ENCODE measurements at regions not wholly inside any gene's neighbourhood (a gene's known extent, or its start where the extent isn't known, plus 50 kb on each side); places are given as distances from the start of the nearest gene placed in this dataset.

DNA sequence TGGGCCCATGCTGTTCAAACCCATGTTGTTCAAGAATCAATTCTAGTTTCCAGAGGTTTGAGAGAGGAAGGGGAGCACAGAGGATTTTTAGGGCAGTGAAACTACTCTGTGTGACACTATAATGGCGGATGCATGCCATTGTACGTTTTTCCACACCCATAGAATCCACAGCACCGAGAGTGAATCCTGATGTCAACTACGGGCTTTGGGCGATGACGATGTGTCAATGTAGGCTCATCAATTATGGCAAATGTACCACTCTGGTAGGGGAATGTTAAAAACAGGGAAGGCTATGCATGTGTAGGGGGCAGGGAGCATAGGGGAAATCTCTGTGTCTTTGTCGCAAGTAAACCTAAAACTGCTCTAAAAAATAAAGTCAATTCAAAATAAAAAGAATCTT is 70.7 kb upstream of the UBAC2 start:
- TF ChIP-seq, protein P1, sequence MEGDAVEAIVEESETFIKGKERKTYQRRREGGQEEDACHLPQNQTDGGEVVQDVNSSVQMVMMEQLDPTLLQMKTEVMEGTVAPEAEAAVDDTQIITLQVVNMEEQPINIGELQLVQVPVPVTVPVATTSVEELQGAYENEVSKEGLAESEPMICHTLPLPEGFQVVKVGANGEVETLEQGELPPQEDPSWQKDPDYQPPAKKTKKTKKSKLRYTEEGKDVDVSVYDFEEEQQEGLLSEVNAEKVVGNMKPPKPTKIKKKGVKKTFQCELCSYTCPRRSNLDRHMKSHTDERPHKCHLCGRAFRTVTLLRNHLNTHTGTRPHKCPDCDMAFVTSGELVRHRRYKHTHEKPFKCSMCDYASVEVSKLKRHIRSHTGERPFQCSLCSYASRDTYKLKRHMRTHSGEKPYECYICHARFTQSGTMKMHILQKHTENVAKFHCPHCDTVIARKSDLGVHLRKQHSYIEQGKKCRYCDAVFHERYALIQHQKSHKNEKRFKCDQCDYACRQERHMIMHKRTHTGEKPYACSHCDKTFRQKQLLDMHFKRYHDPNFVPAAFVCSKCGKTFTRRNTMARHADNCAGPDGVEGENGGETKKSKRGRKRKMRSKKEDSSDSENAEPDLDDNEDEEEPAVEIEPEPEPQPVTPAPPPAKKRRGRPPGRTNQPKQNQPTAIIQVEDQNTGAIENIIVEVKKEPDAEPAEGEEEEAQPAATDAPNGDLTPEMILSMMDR (IDR thresholded peaks at IDR 0.05), result no peak

DNA sequence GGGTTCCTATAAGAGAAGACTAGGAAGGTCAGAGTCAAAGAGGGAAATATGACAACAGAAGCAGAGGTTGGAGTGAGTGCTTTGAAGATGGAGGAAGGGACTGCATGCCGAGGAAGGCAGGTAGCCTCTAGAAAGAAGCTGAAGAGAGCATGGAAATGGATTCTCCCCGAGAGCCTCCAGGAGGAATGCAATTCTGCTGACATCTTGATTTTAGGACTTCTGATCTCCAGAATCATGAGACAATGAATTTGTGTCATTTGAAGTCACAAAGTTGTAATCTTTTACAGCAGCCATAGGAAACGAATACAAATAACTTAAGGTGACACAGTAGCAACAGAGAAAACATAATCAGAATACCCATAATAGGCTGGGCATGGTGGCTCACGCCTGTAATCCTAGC is 69.2 kb upstream of the UBAC2 start:
- TF ChIP-seq, protein P1 (IDR thresholded peaks at IDR 0.05), result no peak

DNA sequence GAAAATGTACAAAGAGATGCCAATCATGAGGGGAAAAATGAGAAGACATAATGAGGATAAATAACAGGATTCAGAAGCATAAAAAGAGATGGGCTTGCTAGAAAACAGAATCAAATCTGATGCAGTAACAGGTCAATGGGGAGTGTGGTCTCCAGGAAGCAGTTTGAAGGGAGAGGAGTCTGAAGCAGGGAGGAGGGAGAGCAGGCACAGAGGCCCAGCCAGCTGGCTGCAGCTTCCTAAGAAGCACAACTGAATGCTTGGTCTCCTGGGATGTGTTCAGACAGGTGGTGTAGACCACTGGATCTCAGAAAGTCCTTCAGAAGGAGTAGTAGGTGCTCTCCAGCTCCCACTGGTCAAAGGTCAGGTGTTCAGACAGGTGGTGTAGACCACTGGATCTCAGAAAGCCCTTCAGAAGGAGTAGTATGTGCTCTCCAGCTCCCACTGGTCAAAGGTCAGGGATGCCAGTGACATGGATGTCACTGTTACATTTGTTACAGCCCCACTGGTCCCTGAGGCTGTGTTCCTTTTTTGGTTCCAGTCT is 68.3 kb upstream of the UBAC2 start:
- TF ChIP-seq, protein P1 (IDR thresholded peaks at IDR 0.05), result no peak

DNA sequence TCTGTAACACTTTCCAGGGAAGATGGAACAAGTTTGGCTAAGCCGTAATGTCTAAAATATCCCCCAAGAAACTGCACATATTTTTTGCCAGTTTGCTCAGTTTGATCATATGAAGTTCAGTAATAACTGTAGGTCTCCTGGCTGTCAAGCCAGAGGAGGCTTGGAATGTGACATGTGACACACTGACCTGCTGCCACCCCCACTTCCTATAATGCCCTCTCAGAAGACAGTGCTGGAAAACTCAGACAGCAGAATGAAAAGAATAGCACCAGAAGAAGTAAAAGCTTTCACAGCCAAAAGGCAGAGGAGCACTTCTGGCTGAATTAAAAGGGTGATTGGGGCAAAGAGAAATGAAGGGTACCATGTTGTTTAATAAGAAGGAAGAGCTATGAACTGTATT is 67.4 kb upstream of the UBAC2 start:
- TF ChIP-seq, protein P1 (IDR thresholded peaks at IDR 0.05), result no peak

DNA sequence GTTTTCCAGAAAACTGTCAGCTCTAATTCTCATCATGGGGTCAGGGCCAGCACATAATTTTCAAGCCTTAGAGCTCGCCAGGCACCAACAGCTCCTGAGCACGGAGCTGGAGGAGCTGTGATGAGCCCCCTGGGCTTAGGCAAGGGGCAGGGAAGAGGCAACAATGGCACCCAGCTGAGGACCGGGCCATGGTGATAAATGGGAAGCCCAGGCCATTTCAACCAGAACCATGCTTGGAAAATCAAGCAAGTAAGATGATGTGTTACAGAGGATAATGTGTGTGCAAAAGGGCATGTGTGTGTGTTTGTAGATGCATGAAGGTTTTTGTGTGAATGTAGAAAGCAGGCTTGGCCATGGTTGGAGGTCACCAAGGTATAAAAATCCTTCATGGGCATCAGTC is 66.8 kb upstream of the UBAC2 start:
- TF ChIP-seq, protein P1 (IDR thresholded peaks at IDR 0.05), result no peak

DNA sequence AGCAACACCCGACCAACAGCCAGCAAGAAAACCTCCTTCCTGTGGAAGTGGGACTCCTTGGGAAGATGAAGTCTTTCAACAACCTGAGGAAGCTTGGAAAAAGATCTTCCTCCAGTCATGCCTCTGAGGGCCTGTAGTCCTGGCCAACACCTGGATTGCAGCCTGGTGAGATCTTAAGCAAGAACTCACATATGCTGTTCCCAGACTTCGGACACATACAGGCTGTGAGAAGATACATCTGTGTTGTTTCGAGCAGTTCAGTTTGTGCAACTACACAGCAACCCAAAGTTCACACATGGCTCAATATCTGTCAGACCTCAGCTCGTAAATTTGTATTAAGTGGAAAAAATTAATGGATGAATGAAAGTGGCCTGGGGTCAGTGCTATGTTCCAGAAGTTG is 65.1 kb upstream of the UBAC2 start:
- TF ChIP-seq, protein P1 (IDR thresholded peaks at IDR 0.05), result no peak

DNA sequence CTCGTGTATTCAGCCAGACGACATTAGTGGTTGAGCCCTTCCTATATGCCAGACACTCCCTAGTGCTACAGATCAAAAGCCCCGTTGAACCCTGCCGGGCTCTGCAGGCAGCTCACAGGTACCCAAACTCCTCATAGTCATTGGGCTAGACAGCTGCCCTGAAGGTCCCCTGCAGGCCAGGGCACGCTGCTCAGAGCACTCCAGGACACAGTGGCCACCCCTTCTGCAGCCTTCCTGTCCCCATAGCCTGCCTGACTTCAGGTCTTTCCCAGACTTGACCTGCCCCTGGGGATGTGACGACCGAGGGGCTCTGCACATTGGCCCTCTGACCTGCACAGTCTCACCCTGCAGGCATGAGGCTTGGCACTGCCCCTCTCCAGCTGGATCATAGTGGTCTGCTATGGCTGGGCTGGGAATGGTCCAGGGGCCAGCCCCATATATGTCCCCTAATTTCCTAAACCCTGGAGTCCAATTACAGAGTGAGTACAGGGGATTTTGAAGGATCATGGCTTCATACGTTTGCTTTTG is 64.2 kb upstream of the UBAC2 start:
- TF ChIP-seq, protein P1 (IDR thresholded peaks at IDR 0.05), result no peak

DNA sequence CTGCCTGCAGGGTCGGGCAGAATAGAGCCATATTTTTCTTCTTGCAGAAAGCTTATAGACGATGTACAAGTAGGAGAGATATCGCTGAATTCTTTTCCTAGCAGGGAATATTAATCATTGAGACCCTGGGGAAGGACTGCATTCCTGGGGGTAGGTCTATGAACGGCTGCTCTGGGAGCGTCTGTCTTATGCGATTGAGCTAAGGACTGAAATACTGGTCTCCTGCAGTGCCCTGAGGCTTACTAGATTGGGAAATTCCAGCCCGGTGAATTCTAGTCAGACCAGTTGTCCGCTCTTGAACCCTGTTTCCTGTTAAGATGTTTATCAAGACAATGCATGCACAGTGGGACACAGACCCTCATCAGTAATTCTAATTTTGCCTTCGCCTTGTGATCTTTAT is 59.8 kb upstream of the UBAC2 start:
- TF ChIP-seq, protein P1 (IDR thresholded peaks at IDR 0.05), result no peak

Data from LNCAP (cell line).